Nephron progenitor cell (in vitro differentiated cells): ENCODE measurements at regions not wholly inside any gene's neighbourhood (a gene's known extent, or its start where the extent isn't known, plus 50 kb on each side); places are given as distances from the start of the nearest gene placed in this dataset.
A peak's percentile ranks its signal among the peaks of the same experiment; 100 is the strongest.

Experiments
- DNase-seq: peaks from one replicate; pipeline ENCODE4 v3.0.0; 2021
- H3K27ac Mint-ChIP-seq: 2 replicates; pipeline ENCODE4 v1.8.0; 2021; ENCODE audit warnings: mild to moderate bottlenecking, moderate library complexity, mixed read lengths
- H3K27me3 Mint-ChIP-seq: 2 replicates; pipeline ENCODE4 v1.8.0; 2021; ENCODE audit warnings: mild to moderate bottlenecking, low read depth, mixed read lengths; ENCODE audit not compliant: poor library complexity
- H3K36me3 Mint-ChIP-seq: 2 replicates; pipeline ENCODE4 v1.8.0; 2021; ENCODE audit warnings: low read depth, mixed read lengths
- H3K4me1 Mint-ChIP-seq: 2 replicates; pipeline ENCODE4 v1.8.0; 2021; ENCODE audit warnings: mixed read lengths
- H3K4me3 Mint-ChIP-seq: 2 replicates; pipeline ENCODE4 v1.8.0; 2021; ENCODE audit warnings: mild to moderate bottlenecking, moderate library complexity, mixed read lengths
- H3K9me3 Mint-ChIP-seq: 2 replicates; pipeline ENCODE4 v1.8.0; 2021; ENCODE audit warnings: mild to moderate bottlenecking, moderate library complexity, mixed read lengths
- TF ChIP-seq, protein P1 (sequence below): fragments of 200-600 bp; sonication (generic); IDR thresholded peaks from 2 replicates; pipeline ENCODE4 v1.5.0; 2021; ENCODE audit warnings: antibody characterized with exemption

DNA sequence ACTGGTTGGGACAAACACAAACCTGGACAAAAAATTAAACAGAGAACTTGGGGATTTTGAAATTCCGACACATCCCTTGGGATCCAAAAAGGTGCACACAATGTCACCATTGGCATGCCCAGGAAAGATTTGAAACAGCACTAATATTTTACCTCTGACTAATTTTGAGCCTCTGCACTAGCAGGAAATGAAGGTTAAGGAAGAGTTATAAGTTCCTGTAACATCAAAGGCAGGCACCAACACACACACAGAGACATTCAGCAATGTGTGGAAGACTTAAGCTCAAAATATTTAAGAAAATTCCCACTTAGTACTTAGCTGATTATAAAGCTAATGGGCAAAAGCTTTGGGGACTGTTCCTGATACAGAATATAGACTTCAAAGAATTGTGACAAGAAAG, 247.0 kb downstream of the CDH9 start:
- H3K27ac Mint-ChIP-seq = peak overlapping the region; percentile 88
- no peak for DNase-seq
- no peaks in the 10 kb centered on the region for H3K9me3 Mint-ChIP-seq
- no peak overlapping the region for H3K4me3 Mint-ChIP-seq
- TF ChIP-seq, protein P1, sequence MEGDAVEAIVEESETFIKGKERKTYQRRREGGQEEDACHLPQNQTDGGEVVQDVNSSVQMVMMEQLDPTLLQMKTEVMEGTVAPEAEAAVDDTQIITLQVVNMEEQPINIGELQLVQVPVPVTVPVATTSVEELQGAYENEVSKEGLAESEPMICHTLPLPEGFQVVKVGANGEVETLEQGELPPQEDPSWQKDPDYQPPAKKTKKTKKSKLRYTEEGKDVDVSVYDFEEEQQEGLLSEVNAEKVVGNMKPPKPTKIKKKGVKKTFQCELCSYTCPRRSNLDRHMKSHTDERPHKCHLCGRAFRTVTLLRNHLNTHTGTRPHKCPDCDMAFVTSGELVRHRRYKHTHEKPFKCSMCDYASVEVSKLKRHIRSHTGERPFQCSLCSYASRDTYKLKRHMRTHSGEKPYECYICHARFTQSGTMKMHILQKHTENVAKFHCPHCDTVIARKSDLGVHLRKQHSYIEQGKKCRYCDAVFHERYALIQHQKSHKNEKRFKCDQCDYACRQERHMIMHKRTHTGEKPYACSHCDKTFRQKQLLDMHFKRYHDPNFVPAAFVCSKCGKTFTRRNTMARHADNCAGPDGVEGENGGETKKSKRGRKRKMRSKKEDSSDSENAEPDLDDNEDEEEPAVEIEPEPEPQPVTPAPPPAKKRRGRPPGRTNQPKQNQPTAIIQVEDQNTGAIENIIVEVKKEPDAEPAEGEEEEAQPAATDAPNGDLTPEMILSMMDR = no peak
- H3K27me3 Mint-ChIP-seq = no peaks in the 10 kb centered on the region
- no peaks in the 10 kb centered on the region for H3K36me3 Mint-ChIP-seq
- peaks cover 14% of the 10 kb centered on the region for H3K4me1 Mint-ChIP-seq

DNA sequence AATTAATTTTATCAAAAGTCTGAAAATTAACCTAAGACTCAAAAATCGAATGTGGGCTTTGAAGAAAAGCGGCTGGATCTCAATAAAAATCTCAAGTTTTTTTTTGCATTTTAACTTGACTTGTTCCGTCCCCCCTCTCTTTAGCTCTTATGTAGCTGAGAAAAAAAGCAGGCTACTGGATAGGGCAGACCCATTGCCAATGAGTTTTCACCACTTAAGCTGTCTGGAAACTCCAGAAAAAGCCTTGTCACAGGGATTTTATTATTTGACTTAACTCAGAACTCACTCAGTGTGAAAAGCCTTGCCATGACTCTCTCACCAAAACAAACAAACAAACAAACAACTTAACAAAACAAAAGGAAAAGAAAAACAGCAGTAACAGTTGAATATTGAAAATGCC, 247.4 kb downstream of the CDH9 start:
- DNase-seq = no peak
- H3K27me3 Mint-ChIP-seq = no peaks in the 10 kb centered on the region
- no peaks in the 10 kb centered on the region for H3K36me3 Mint-ChIP-seq
- peaks cover 14% of the 10 kb centered on the region for H3K4me1 Mint-ChIP-seq
- TF ChIP-seq, protein P1 = no peak
- no peak overlapping the region for H3K4me3 Mint-ChIP-seq
- no peaks in the 10 kb centered on the region for H3K9me3 Mint-ChIP-seq
- peak overlapping the region; percentile 88 for H3K27ac Mint-ChIP-seq

DNA sequence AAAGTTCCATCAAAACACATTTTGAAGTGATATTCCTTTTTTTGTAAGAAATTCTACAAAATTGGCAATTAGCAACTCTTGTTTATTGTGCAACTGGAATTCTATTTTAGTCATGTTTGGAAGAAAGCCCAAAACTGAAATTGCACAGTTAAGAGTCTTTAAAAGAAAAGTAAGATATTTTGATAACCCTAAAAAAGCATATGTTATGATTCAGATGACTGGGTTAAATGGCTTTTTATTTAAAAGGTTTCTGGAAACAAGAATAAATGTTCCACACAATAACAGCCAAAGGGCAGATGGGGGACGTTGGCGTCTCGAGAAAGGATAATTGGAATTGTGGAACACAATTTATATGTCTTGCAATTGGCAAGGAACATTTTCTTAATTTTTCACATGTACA, 275.2 kb downstream of the CDH9 start:
- no peak overlapping the region for H3K4me3 Mint-ChIP-seq
- no peaks in the 10 kb centered on the region for H3K27me3 Mint-ChIP-seq
- no peaks in the 10 kb centered on the region for H3K36me3 Mint-ChIP-seq
- DNase-seq = no peak
- TF ChIP-seq, protein P1 = no peak
- H3K9me3 Mint-ChIP-seq = no peaks in the 10 kb centered on the region
- H3K4me1 Mint-ChIP-seq = peaks cover 6% of the 10 kb centered on the region
- no peak overlapping the region for H3K27ac Mint-ChIP-seq

DNA sequence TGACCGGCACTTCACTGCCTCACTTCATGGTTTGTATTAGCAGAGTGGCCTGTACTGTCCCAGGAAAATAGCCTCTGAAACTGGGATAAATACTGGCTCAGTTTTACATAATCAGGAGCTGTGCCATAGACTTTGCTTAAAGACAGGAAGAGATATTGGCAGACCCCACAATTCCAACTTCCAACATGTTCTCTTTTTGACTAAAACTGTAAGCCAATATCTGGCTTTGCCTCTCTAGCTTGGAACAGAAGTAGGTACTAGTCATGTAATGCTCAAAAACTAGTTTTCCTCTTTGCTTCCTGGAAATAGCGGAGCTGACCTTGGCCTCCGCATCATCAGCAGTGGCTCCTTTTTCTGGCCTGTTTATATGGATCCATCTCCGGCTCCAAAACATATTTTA, 276.9 kb downstream of the CDH9 start:
- TF ChIP-seq, protein P1 = no peak
- Mint-ChIP-seq H3K27ac (peak overlapping the region; percentile 68), H3K36me3 (no peaks in the 10 kb centered on the region), H3K4me1 (peaks cover 6% of the 10 kb centered on the region), H3K27me3 (no peaks in the 10 kb centered on the region), H3K4me3 (no peak overlapping the region), H3K9me3 (no peaks in the 10 kb centered on the region)
- DNase-seq = no peak

DNA sequence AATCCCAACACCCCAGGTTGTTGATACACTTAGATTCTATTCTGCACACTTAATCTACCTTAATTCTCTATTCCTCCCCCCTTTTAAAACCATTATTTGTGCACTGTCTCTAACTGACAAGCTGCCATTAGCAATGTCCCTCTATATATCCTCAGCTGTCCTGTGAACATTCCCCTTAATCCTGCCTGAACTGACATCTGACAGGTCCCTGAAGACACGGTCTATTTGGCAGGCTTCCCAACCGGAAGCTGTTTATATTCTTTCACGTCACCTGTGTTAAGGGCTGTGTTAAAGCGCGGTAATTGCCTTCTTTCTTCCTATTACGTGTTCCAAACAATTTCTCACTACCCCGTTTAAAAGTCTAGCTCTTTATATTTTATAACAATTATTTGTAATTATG, 277.3 kb downstream of the CDH9 start:
- H3K4me3 Mint-ChIP-seq = peak overlapping the region; percentile 3
- H3K27me3 Mint-ChIP-seq = no peaks in the 10 kb centered on the region

DNA sequence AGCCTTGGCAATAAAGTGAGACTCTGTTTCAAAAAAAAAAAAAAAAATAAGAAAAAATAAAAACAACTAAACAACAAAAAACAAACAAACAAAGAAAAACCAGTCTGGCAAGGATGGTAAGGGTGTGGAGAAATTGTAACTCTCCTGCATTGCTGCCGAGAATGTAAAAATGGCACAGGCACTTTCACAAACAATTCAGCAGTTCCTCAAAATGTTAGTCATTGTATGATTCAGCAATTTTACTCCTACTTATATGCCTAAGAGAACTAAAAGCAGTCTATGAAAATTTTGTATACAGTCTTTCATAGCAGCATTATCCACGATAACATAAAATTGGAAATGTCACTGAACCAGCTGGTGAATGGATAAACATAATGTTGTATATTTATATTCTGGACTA, 280.4 kb downstream of the CDH9 start:
- Mint-ChIP-seq H3K36me3 (no peaks in the 10 kb centered on the region), H3K9me3 (no peaks in the 10 kb centered on the region), H3K4me3 (no peak overlapping the region), H3K27me3 (no peaks in the 10 kb centered on the region), H3K4me1 (peaks cover 6% of the 10 kb centered on the region), H3K27ac (no peak overlapping the region)
- no peak for DNase-seq
- TF ChIP-seq, protein P1 = no peak

More for the DNA sequence above, 277.3 kb downstream of the CDH9 start:
- Mint-ChIP-seq H3K27ac (no peak overlapping the region), H3K9me3 (no peaks in the 10 kb centered on the region), H3K4me1 (peaks cover 6% of the 10 kb centered on the region), H3K36me3 (no peaks in the 10 kb centered on the region)
- no peak for DNase-seq
- TF ChIP-seq, protein P1 = no peak
